HEK293T (cell line): ENCODE measurements at regions not wholly inside any gene's neighbourhood (a gene's known extent, or its start where the extent isn't known, plus 50 kb on each side); places are given as distances from the start of the nearest gene placed in this dataset.

Experiments used
- BHLHE40 ChIP-seq: fragments of 450-650 bp; IDR thresholded peaks from 2 replicates; pipeline ENCODE4 v1.6.1; 2016; ENCODE audit warnings: mild to moderate bottlenecking, moderate library complexity, borderline replicate concordance
- ELF4 ChIP-seq: fragments of 450-650 bp; IDR thresholded peaks from 2 replicates; pipeline ENCODE4 v1.6.1; 2017; ENCODE audit warnings: antibody characterized with exemption
- FOXA1 ChIP-seq: fragments of 450-650 bp; IDR thresholded peaks from 2 replicates; pipeline ENCODE4 v1.6.1; 2016; ENCODE audit warnings: mild to moderate bottlenecking
- FOXK2 ChIP-seq: fragments of 450-650 bp; IDR thresholded peaks from 2 replicates; pipeline ENCODE4 v1.6.1; 2016; ENCODE audit warnings: mild to moderate bottlenecking
- FOXM1 ChIP-seq: fragments of 450-650 bp; IDR thresholded peaks from 2 replicates; pipeline ENCODE4 v1.6.1; 2017; ENCODE audit warnings: mild to moderate bottlenecking, borderline replicate concordance
- HDGF ChIP-seq: fragments of 450-650 bp; IDR thresholded peaks from 2 replicates; pipeline ENCODE4 v1.6.1; 2017; ENCODE audit warnings: antibody characterized with exemption, borderline replicate concordance
- L3MBTL2 ChIP-seq: fragments of 450-650 bp; conservative IDR thresholded peaks from 2 replicates; pipeline ENCODE4 v1.6.1; 2016; ENCODE audit warnings: mild to moderate bottlenecking
- LEF1 ChIP-seq: fragments of 450-650 bp; IDR thresholded peaks from 2 replicates; pipeline ENCODE4 v1.6.1; 2017; ENCODE audit warnings: mild to moderate bottlenecking, borderline replicate concordance
- NFRKB ChIP-seq: fragments of 450-650 bp; IDR thresholded peaks from 2 replicates; pipeline ENCODE4 v1.6.1; 2016; ENCODE audit warnings: mild to moderate bottlenecking, moderate library complexity
- SP1 ChIP-seq: fragments of 450-650 bp; IDR thresholded peaks from 2 replicates; pipeline ENCODE4 v1.6.1; 2017
- SUZ12 ChIP-seq: fragments of 450-650 bp; IDR thresholded peaks from 2 replicates; pipeline ENCODE4 v1.6.1; 2016; ENCODE audit warnings: mild to moderate bottlenecking
- TARDBP ChIP-seq: fragments of 450-650 bp; IDR thresholded peaks from 2 replicates; pipeline ENCODE4 v1.6.1; 2016
- ZNF384 ChIP-seq: fragments of 450-650 bp; IDR thresholded peaks from 2 replicates; pipeline ENCODE4 v1.6.1; 2016
- TF ChIP-seq, protein P1 (sequence below): fragments of 450-650 bp; IDR thresholded peaks from 2 replicates; pipeline ENCODE4 v1.6.1; 2016

GRCh38 chr6:56363796-56364430 lies 116.5 kb upstream of the COL21A1 start:
- no peak for TF ChIP-seq BHLHE40
- TF ChIP-seq FOXA1, result no peak
- TF ChIP-seq LEF1, result no peak
- TF ChIP-seq L3MBTL2, result no peak
- TF ChIP-seq SP1, result no peak
- no peak for TF ChIP-seq SUZ12
- TF ChIP-seq FOXM1, result no peak
- no peak for TF ChIP-seq HDGF
- TF ChIP-seq, protein P1, sequence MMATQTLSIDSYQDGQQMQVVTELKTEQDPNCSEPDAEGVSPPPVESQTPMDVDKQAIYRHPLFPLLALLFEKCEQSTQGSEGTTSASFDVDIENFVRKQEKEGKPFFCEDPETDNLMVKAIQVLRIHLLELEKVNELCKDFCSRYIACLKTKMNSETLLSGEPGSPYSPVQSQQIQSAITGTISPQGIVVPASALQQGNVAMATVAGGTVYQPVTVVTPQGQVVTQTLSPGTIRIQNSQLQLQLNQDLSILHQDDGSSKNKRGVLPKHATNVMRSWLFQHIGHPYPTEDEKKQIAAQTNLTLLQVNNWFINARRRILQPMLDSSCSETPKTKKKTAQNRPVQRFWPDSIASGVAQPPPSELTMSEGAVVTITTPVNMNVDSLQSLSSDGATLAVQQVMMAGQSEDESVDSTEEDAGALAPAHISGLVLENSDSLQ, result no peak
- TF ChIP-seq FOXK2, result no peak
- no peak for TF ChIP-seq TARDBP
- TF ChIP-seq ELF4, result no peak
- TF ChIP-seq ZNF384, result no peak
- TF ChIP-seq NFRKB, result no peak
